Upper lobe of left lung (tissue), 6 donors: ENCODE measurements at regions not wholly inside any gene's neighbourhood (a gene's known extent, or its start where the extent isn't known, plus 50 kb on each side); places are given as distances from the start of the nearest gene placed in this dataset.
"Not testable (repeated sequence)": the region's sequence is repeated elsewhere in the genome, so short reads cannot be mapped to it uniquely, and the experiment has no call there.

ENCODE experiments used
- ATAC-seq, 2 donors: fragments of 200-7000 bp; cut with Tn5 transposase; one replicate each; pipeline ENCODE4 v1.9.1; 2022; ENCODE audit warnings: mild to moderate bottlenecking in 2 of 2, moderate library complexity in 2 of 2; ENCODE audit not compliant: low FRiP score in 2 of 2
- DNase-seq, 2 donors: peaks; one replicate each; pipeline ENCODE4 v3.0.0-alpha.2; 2019 to 2020
- H3K27ac ChIP-seq, 4 donors: fragments of 200-600 bp; sonication (generic); one replicate each; pipeline ENCODE4 v1.5.1; 2016 to 2019
- H3K27me3 ChIP-seq, 4 donors: fragments of 200-600 bp; sonication (generic); one replicate each; pipeline ENCODE4 v1.5.1; 2017 to 2019
- H3K36me3 ChIP-seq, 4 donors: fragments of 200-600 bp; sonication (generic); one replicate each; pipeline ENCODE4 v1.5.1; 2016 to 2019
- H3K4me1 ChIP-seq, 4 donors: fragments of 200-600 bp; sonication (generic); one replicate each; pipeline ENCODE4 v1.5.1; 2018 to 2019
- H3K4me3 ChIP-seq, 4 donors: fragments of 200-600 bp; sonication (generic); one replicate each; pipeline ENCODE4 v1.5.1; 2017 to 2019; ENCODE audit warnings: mild to moderate bottlenecking in 2 of 4, moderate library complexity in 1 of 4
- H3K9me3 ChIP-seq, 4 donors: fragments of 200-600 bp; sonication (generic); one replicate each; pipeline ENCODE4 v1.5.1; 2018 to 2019
- CTCF ChIP-seq, 6 experiments: fragments of 450-650 bp in 4 of 6; fragments of 200-600 bp in 2 of 6; sonication (generic) in 2 of 6; IDR thresholded peaks; one replicate each; pipeline ENCODE4 v1.5.1; 2016 to 2019; ENCODE audit warnings: antibody characterized with exemption in 6 of 6
- EP300 ChIP-seq, 4 donors: sonication (generic); formaldehyde crosslinking; IDR thresholded peaks; one replicate each; pipeline ENCODE4 v1.5.1; 2017; ENCODE audit warnings: antibody characterized with exemption in 4 of 4, control low read depth in 2 of 4
- POLR2A ChIP-seq, 4 donors: fragments of 450-650 bp; IDR thresholded peaks; one replicate each; pipeline ENCODE4 v1.5.1; 2016 to 2017; ENCODE audit warnings: antibody characterized with exemption in 4 of 4, mild to moderate bottlenecking in 2 of 4
- POLR2AphosphoS5 ChIP-seq, 2 donors: sonication (generic); formaldehyde crosslinking; IDR thresholded peaks; one replicate each; pipeline ENCODE4 v1.5.1; 2017; ENCODE audit warnings: antibody characterized with exemption in 2 of 2
- WGBS, 2 donors: methylation state at CpG; one replicate each; pipeline ENCODE4 v1.1.5; 2017 to 2018; 5-methylcytosine and 5-hydroxymethylcytosine counted together
- donor health status: DM: no; HTN: no; CAD: no; lungs with moderate emphysema.
- donor health status: DM: no; HTN: yes; CAD: no; lungs with severe emphysema.

- H3K27ac ChIP-seq = no peak overlapping the region
- no peaks in the 10 kb centered on the region for H3K27me3 ChIP-seq
- DNase-seq = no peak
- 66 to 77% methylated on average over 2 to 3 of the region's 3 CpGs for WGBS, 2 donors
- H3K9me3 ChIP-seq = no peaks in the 10 kb centered on the region
- TF ChIP-seq POLR2AphosphoS5 (IDR thresholded peaks at IDR 0.05) (no peak), POLR2A (IDR thresholded peaks at IDR 0.05) (no peak), CTCF (IDR thresholded peaks at IDR 0.05) (no peak), EP300 (IDR thresholded peaks at IDR 0.05) (no peak)
- no peak overlapping the region for H3K4me3 ChIP-seq
- no peak for ATAC-seq
- no peaks in the 10 kb centered on the region for H3K36me3 ChIP-seq
- H3K4me1 ChIP-seq = no peaks in the 10 kb centered on the region
Observed at GRCh38 chr3:33962396-33962795, 164.0 kb downstream of the PDCD6IP start.

GRCh38 chr3:33970180-33970579 lies 171.8 kb downstream of the PDCD6IP start:
- H3K4me3 ChIP-seq, H3K9me3 ChIP-seq, H3K4me1 ChIP-seq, DNase-seq, H3K27me3 ChIP-seq, H3K27ac ChIP-seq, H3K36me3 ChIP-seq, ATAC-seq: not testable (repeated sequence)
- 86 to 87% methylated on average over 6 to 7 of the region's 7 CpGs for WGBS, 2 donors

- H3K9me3 ChIP-seq = peaks cover 0 to 9% (median 0%) of the 10 kb centered on the region in 4 donors
- no peaks in the 10 kb centered on the region for H3K4me1 ChIP-seq
- ATAC-seq (no peak), DNase-seq (no peak)
- H3K27me3 ChIP-seq = no peaks in the 10 kb centered on the region
- no peak for TF ChIP-seq CTCF (IDR thresholded peaks at IDR 0.05)
- no peak for TF ChIP-seq POLR2A (IDR thresholded peaks at IDR 0.05)
- no peak for TF ChIP-seq POLR2AphosphoS5 (IDR thresholded peaks at IDR 0.05)
- no peak for TF ChIP-seq EP300 (IDR thresholded peaks at IDR 0.05)
- WGBS, 2 donors = 83 to 100% methylated on average over 1 of the region's 1 CpG
- H3K27ac ChIP-seq = no peak overlapping the region
- no peak overlapping the region for H3K4me3 ChIP-seq
- H3K36me3 ChIP-seq = no peaks in the 10 kb centered on the region
Observed at GRCh38 chr3:33971055-33971454, 172.6 kb downstream of the PDCD6IP start.

GRCh38 chr3:33975463-33975862 lies 177.0 kb downstream of the PDCD6IP start:
- DNase-seq (no peak), ATAC-seq (no peak)
- H3K9me3 ChIP-seq = peaks cover 0 to 5% (median 0%) of the 10 kb centered on the region in 4 donors
- WGBS, 2 donors = 89 to 94% methylated on average over 4 of the region's 4 CpGs
- H3K4me3 ChIP-seq = no peak overlapping the region
- TF ChIP-seq POLR2A (IDR thresholded peaks at IDR 0.05) = no peak
- TF ChIP-seq EP300 (IDR thresholded peaks at IDR 0.05) = no peak
- no peak for TF ChIP-seq POLR2AphosphoS5 (IDR thresholded peaks at IDR 0.05)
- no peak for TF ChIP-seq CTCF (IDR thresholded peaks at IDR 0.05)
- H3K27me3 ChIP-seq = no peaks in the 10 kb centered on the region
- no peaks in the 10 kb centered on the region for H3K36me3 ChIP-seq
- no peaks in the 10 kb centered on the region for H3K4me1 ChIP-seq
- H3K27ac ChIP-seq = no peak overlapping the region

- ATAC-seq = no peak
- H3K4me1 ChIP-seq = no peaks in the 10 kb centered on the region
- WGBS, 2 donors = 64 to 76% methylated on average over 2 of the region's 2 CpGs
Observed at GRCh38 chr3:33977227-33977626, 178.8 kb downstream of the PDCD6IP start.

More at GRCh38 chr3:33977227-33977626, 178.8 kb downstream of the PDCD6IP start:
- Histone ChIP-seq H3K27ac (no peak overlapping the region), H3K9me3 (no peaks in the 10 kb centered on the region), H3K4me3 (no peak overlapping the region), H3K27me3 (no peaks in the 10 kb centered on the region), H3K36me3 (no peaks in the 10 kb centered on the region)
- DNase-seq = no peak
- TF ChIP-seq CTCF (IDR thresholded peaks at IDR 0.05) = no peak
- no peak for TF ChIP-seq EP300 (IDR thresholded peaks at IDR 0.05)
- no peak for TF ChIP-seq POLR2A (IDR thresholded peaks at IDR 0.05)
- no peak for TF ChIP-seq POLR2AphosphoS5 (IDR thresholded peaks at IDR 0.05)
